ENCODE measurements at regions not wholly inside any gene's neighbourhood (a gene's known extent, or its start where the extent isn't known, plus 50 kb on each side); places are given as distances from the start of the nearest gene placed in this dataset.

- TF ChIP-seq, protein P1, sequence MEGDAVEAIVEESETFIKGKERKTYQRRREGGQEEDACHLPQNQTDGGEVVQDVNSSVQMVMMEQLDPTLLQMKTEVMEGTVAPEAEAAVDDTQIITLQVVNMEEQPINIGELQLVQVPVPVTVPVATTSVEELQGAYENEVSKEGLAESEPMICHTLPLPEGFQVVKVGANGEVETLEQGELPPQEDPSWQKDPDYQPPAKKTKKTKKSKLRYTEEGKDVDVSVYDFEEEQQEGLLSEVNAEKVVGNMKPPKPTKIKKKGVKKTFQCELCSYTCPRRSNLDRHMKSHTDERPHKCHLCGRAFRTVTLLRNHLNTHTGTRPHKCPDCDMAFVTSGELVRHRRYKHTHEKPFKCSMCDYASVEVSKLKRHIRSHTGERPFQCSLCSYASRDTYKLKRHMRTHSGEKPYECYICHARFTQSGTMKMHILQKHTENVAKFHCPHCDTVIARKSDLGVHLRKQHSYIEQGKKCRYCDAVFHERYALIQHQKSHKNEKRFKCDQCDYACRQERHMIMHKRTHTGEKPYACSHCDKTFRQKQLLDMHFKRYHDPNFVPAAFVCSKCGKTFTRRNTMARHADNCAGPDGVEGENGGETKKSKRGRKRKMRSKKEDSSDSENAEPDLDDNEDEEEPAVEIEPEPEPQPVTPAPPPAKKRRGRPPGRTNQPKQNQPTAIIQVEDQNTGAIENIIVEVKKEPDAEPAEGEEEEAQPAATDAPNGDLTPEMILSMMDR (conservative IDR thresholded peaks at IDR 0.05) = no peak
- TF ChIP-seq EZH2 (IDR thresholded peaks at IDR 0.05; ENCODE audit: low read depth) = no peak
These were observed 127.5 kb downstream of the GLI2 start for GRCh38 chr2:120863146-120863545.
